ENCODE measurements at regions not wholly inside any gene's neighbourhood (a gene's known extent, or its start where the extent isn't known, plus 50 kb on each side); places are given as distances from the start of the nearest gene placed in this dataset.

DNA sequence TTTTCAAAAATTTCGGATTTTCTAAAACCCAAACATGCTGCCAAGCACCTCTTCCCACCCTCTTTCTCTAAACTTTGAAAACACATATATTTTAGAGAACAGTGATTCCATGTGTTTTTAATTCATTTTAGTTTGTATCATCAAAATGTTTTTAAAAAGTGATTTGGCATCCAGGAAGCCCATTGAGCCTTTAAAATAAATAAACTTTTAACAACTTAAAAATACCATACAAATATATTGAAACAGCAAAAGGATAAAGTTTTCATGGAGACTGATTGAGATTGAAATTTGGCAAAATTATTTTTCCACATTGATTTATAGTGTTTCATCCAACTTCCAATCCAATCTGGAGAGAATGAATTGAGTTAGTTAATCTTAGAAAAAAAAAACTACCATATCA lies 374.7 kb downstream of the CD109 start:
- CTCF ChIA-PET: no interaction called here
- POLR2A ChIA-PET: no interaction called here
- H3K36me3 Mint-ChIP-seq: no peaks in the 10 kb centered on the region
- DNase-seq: no peak
- no peak overlapping the region for H3K27ac Mint-ChIP-seq
- H3K4me3 Mint-ChIP-seq: no peak overlapping the region
- intact Hi-C loops (cut with micrococcal nuclease): no loop called here
- no peaks in the 10 kb centered on the region for H3K4me1 Mint-ChIP-seq (ENCODE audit: low read depth)
- no peaks in the 10 kb centered on the region for H3K9me3 Mint-ChIP-seq
- peaks cover 4% of the 10 kb centered on the region for H3K27me3 Mint-ChIP-seq

DNA sequence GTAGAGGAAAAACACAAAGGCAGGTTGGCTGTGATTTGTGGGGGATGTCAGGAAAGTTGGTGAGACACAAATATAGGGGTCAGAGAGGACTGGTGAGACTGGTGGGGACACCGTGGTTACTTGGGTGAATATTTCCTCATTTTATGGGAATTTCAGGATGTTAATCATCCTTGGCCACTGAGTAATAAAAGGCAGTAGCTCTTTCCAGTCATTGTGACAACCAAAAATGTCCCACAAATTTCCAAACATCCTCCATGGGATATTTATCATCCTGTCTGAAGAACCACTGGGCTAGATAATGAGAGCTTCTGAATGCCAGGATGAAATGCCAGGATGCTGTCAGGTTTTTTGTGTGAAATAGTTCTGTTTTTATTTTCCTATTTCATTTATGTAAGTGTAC lies 374.1 kb downstream of the CD109 start:
- no peak overlapping the region for H3K4me3 Mint-ChIP-seq
- no peaks in the 10 kb centered on the region for H3K9me3 Mint-ChIP-seq
- H3K27ac Mint-ChIP-seq: no peak overlapping the region
- no peaks in the 10 kb centered on the region for H3K4me1 Mint-ChIP-seq (ENCODE audit: low read depth)
- no peaks in the 10 kb centered on the region for H3K36me3 Mint-ChIP-seq
- intact Hi-C loops (cut with micrococcal nuclease): no loop called here
- CTCF ChIA-PET: no interaction called here
- H3K27me3 Mint-ChIP-seq: peaks cover 4% of the 10 kb centered on the region
- POLR2A ChIA-PET: no interaction called here
- no peak for DNase-seq

DNA sequence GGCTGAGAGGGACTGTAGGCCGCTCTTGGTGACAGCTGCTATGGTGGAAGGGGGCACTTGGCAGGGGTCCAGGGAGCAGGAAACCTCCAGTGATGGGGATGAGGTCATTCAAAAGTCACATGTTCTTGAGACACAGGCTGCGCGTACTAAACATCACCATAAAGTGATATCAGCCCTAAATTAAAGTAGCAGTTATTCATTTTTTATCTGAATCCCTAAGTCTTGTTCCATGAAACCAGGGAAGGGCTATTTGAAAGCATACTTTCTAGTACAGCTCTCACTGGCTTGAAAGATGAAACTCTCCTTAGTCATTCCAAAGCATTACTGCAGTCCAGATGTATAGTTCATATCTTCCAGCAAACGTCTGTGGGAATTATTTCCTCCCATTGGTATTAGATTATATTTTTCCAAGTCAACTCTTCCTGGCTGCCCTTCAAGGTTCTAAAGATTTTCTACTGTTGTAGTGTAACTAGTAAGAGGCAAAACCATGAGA lies 373.1 kb downstream of the CD109 start:
- H3K27me3 Mint-ChIP-seq: peaks cover 4% of the 10 kb centered on the region
- POLR2A ChIA-PET: no interaction called here
- intact Hi-C loops (cut with micrococcal nuclease): no loop called here
- H3K4me1 Mint-ChIP-seq (ENCODE audit: low read depth): no peaks in the 10 kb centered on the region
- no peak overlapping the region for H3K27ac Mint-ChIP-seq
- CTCF ChIA-PET: no interaction called here
- H3K4me3 Mint-ChIP-seq: no peak overlapping the region
- no peaks in the 10 kb centered on the region for H3K36me3 Mint-ChIP-seq
- DNase-seq: no peak
- H3K9me3 Mint-ChIP-seq: no peaks in the 10 kb centered on the region

DNA sequence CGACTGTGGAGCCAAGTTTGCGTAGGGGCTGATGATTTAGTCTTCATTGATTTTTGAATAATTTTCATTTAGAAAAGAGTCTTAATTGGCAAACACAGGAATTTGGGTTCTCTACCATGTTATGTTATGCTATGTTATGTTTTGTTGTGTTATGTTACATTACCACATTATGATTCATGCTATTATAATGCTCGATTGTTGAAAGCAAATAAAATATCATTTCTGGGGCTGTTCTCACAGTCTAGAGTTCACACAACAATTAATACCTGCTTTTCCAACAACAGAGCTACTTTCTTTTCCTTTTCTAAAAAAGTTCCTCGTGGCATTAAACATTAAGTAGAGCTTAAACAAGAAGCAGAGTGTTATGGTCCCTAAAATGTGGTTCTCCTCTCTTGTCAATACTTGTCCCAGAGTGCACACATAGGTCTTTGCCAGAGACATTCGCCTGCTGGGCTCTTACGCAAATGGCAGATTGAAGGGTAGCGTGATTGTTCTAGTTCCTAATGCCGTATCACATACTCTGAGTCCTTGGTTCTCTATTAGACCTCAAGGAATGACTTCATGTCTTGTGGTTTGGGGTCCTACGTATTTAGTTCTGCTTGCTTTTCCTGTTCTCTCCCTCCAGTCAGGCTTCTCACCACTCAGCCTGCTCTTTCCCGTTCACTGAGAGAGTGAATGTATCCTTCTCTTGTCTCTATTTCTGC lies 370.3 kb downstream of the CD109 start:
- no peak for DNase-seq
- no peaks in the 10 kb centered on the region for H3K9me3 Mint-ChIP-seq
- POLR2A ChIA-PET: no interaction called here
- intact Hi-C loops (cut with micrococcal nuclease): no loop called here
- CTCF ChIA-PET: interaction anchor here (1.4 kb wide), 1 partner anchor 9 kb away, joined by 3 read pairs; no protein-coding TSS in a partner anchor
- H3K27ac Mint-ChIP-seq: no peak overlapping the region
- peaks cover 4% of the 10 kb centered on the region for H3K27me3 Mint-ChIP-seq
- H3K4me3 Mint-ChIP-seq: no peak overlapping the region
- no peaks in the 10 kb centered on the region for H3K4me1 Mint-ChIP-seq (ENCODE audit: low read depth)
- H3K36me3 Mint-ChIP-seq: no peaks in the 10 kb centered on the region

DNA sequence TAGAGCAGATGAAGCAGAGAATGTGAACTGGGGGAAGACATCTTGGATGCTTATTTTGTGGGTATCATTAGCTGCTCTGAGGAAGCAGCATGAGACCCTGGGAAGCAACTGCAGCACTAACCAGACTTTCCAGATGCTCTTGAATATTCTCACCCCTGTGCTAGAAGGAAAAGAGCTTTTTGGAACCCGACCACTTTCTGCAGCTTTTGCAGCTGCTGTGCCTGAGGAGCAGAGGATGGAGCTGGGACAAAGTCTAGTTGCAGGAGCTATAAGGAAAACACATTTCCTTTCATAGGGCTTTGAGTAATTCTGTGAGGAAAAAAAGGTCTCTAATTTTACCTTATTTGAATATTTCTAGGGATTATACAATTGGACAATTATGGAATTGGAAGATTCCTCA lies 369.7 kb downstream of the CD109 start:
- Mint-ChIP-seq H3K27ac (no peak overlapping the region), H3K27me3 (peaks cover 4% of the 10 kb centered on the region), H3K4me1 (ENCODE audit: low read depth) (no peaks in the 10 kb centered on the region), H3K36me3 (no peaks in the 10 kb centered on the region), H3K9me3 (no peaks in the 10 kb centered on the region), H3K4me3 (no peak overlapping the region)
- intact Hi-C loops (cut with micrococcal nuclease): no loop called here
- ChIA-PET CTCF (interaction anchor here (1.4 kb wide), 1 partner anchor 9 kb away, joined by 3 read pairs; no protein-coding TSS in a partner anchor), POLR2A (no interaction called here)
- no peak for DNase-seq

DNA sequence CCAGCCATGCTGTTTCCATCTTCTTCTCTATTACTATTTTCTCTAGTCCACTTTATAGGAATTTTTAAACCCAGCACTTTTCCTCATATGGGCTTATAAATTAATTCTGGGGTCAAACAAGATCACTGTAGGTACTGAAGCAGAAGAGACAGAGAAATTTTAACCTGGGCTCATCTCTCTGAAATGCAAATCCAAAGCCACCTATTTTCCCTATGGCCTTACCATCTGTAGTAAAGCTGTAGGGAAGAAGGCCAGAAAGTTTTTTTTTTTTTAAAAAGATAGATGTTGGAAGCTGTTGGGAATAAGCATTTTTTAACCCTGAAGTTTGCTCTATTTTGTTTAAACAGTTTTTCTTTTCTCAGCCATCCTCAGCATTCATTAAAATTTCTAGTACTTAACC lies 367.4 kb downstream of the CD109 start:
- intact Hi-C loops (cut with micrococcal nuclease): no loop called here
- Mint-ChIP-seq H3K4me1 (ENCODE audit: low read depth) (no peaks in the 10 kb centered on the region), H3K9me3 (no peaks in the 10 kb centered on the region), H3K36me3 (no peaks in the 10 kb centered on the region), H3K27ac (no peak overlapping the region), H3K4me3 (no peak overlapping the region), H3K27me3 (peaks cover 3% of the 10 kb centered on the region)
- DNase-seq: no peak
- CTCF ChIA-PET: no interaction called here
- POLR2A ChIA-PET: no interaction called here

DNA sequence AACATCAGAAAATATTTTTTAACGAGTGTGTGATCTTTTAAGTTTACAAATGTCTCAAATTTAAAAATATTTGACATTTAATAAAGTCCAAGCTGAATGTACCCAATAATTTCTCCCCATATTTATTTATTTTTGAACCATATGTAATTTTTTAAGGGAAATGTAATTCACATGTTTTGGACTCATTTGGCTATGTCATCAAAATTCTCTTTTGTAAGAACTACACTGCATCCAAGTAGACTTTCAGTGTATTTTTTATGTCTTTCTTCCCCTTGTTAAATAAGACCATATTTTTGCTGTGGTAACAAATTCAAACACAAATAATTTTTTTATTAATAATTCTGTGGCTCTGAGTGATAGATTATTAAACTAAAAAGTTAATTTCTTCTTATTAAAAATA lies 365.2 kb downstream of the CD109 start:
- Mint-ChIP-seq H3K27ac (no peak overlapping the region), H3K36me3 (no peaks in the 10 kb centered on the region), H3K9me3 (no peaks in the 10 kb centered on the region), H3K4me3 (no peak overlapping the region), H3K4me1 (ENCODE audit: low read depth) (no peaks in the 10 kb centered on the region), H3K27me3 (no peaks in the 10 kb centered on the region)
- intact Hi-C loops (cut with micrococcal nuclease): no loop called here
- DNase-seq: no peak
- POLR2A ChIA-PET: no interaction called here
- CTCF ChIA-PET: no interaction called here

DNA sequence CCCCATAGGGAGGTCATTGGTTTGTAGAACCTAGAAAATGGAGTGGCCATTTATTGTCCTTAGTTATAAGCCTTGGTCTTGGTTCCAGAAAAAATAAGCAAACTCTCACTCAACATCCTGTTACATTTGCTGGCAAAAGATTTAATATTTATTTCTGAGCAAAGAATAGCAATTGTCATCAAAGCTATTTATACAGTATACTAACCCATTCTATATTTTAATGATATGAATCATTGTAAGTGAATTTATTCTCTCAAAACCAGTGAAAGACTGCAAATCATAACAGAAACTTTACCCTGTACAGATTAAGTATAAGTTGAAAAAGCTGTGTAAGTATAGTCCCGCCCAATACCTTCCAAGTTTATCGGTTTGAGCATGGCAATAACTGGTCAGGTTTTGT lies 364.4 kb downstream of the CD109 start:
- ChIA-PET CTCF (interaction anchor here (1.5 kb wide), 1 partner anchor 31 kb away, joined by 3 read pairs; no protein-coding TSS in a partner anchor), POLR2A (no interaction called here)
- Mint-ChIP-seq H3K27me3 (no peaks in the 10 kb centered on the region), H3K27ac (no peak overlapping the region), H3K4me1 (ENCODE audit: low read depth) (no peaks in the 10 kb centered on the region), H3K9me3 (no peaks in the 10 kb centered on the region), H3K36me3 (no peaks in the 10 kb centered on the region), H3K4me3 (no peak overlapping the region)
- intact Hi-C loops (cut with micrococcal nuclease): no loop called here
- DNase-seq: no peak

DNA sequence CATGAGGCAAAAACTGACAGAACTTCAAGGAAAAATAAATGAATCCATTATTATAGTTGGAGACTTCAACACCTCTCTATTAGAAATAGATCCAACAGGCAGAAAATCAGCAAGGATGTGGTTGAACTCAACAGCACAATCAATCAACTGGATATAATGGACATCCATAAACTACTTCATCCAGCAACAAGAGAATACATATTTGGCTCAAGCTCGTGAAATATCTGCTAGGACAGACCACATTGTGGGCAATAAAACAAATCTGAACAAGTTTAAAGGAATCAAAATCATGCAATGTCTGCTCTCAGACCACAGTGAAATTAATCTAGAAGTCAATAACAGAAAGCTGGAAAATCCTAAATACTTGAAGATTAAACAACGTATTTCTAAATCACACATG lies 362.6 kb downstream of the CD109 start:
- POLR2A ChIA-PET: no interaction called here
- intact Hi-C loops (cut with micrococcal nuclease): no loop called here
- Mint-ChIP-seq H3K4me3 (no peak overlapping the region), H3K27ac (no peak overlapping the region), H3K27me3 (no peaks in the 10 kb centered on the region), H3K4me1 (ENCODE audit: low read depth) (no peaks in the 10 kb centered on the region), H3K9me3 (no peaks in the 10 kb centered on the region), H3K36me3 (no peaks in the 10 kb centered on the region)
- no peak for DNase-seq
- CTCF ChIA-PET: no interaction called here

DNA sequence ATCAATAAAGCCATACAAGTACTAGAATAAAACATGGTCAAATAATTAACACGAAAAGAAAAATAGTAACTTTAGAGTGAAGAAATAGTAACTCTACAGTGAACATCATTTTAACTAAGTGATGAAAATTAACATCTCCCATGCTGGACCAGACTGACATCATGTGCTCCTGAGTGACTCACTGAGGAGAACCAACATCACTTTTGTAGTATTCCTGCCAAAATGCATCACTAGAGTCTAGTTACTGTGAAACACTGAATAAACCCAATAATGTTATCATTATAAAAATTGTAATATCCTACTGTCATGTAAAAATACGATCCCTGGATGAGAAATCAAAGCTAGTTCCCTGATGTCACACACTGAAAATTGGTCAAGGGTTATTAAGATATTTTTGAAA lies 361.3 kb downstream of the CD109 start:
- Mint-ChIP-seq H3K4me3 (no peak overlapping the region), H3K4me1 (ENCODE audit: low read depth) (no peaks in the 10 kb centered on the region), H3K27ac (no peak overlapping the region), H3K9me3 (no peaks in the 10 kb centered on the region), H3K36me3 (no peaks in the 10 kb centered on the region), H3K27me3 (no peaks in the 10 kb centered on the region)
- CTCF ChIA-PET: no interaction called here
- no peak for DNase-seq
- POLR2A ChIA-PET: no interaction called here
- intact Hi-C loops (cut with micrococcal nuclease): no loop called here

DNA sequence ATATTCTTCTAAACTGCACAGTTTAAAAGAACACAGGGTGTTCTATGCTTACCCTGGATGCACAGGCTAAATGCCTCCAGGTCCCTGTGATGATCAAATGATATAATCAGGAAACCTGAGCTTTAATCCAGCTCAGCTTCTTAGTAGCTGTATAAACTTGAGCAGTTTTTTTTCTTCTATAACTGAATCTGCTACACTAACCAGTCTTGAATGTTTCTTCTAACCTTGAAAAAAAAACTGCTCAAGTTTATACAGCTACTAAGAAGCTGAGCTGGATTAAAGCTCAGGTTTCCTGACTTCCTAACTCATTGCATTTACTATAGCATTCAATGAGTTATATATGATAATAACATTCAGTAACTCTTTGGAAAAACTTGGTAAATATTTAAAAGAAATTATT lies 358.2 kb downstream of the CD109 start:
- no peaks in the 10 kb centered on the region for H3K27me3 Mint-ChIP-seq
- no peaks in the 10 kb centered on the region for H3K36me3 Mint-ChIP-seq
- POLR2A ChIA-PET: no interaction called here
- H3K9me3 Mint-ChIP-seq: no peaks in the 10 kb centered on the region
- intact Hi-C loops (cut with micrococcal nuclease): no loop called here
- H3K4me3 Mint-ChIP-seq: no peak overlapping the region
- H3K4me1 Mint-ChIP-seq (ENCODE audit: low read depth): no peaks in the 10 kb centered on the region
- CTCF ChIA-PET: no interaction called here
- DNase-seq: no peak
- H3K27ac Mint-ChIP-seq: no peak overlapping the region

DNA sequence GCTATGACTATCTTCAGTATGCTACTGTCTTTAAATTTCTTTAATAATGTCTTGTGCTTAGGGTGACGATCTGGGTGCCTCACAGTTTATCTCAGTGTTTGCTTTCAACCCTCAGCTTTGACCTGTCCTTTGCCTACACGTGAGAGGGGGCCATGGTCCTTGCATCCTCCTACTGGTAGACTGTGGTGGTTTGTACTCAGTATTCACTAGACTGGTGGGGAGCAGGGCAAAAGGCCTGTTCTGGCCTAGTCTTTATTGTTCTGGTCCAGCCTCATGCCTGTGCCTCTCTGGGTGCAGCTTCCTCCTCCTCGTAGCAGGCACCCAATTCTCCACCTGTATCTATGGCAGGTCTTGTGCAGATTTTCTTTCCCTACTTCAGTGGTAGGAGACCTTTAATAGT lies 354.9 kb downstream of the CD109 start:
- H3K27me3 Mint-ChIP-seq: no peaks in the 10 kb centered on the region
- no peak for DNase-seq
- ChIA-PET CTCF (no interaction called here), POLR2A (no interaction called here)
- H3K36me3 Mint-ChIP-seq: no peaks in the 10 kb centered on the region
- H3K4me3 Mint-ChIP-seq: no peak overlapping the region
- intact Hi-C loops (cut with micrococcal nuclease): no loop called here
- H3K9me3 Mint-ChIP-seq: no peaks in the 10 kb centered on the region
- no peak overlapping the region for H3K27ac Mint-ChIP-seq
- H3K4me1 Mint-ChIP-seq (ENCODE audit: low read depth): no peaks in the 10 kb centered on the region

DNA sequence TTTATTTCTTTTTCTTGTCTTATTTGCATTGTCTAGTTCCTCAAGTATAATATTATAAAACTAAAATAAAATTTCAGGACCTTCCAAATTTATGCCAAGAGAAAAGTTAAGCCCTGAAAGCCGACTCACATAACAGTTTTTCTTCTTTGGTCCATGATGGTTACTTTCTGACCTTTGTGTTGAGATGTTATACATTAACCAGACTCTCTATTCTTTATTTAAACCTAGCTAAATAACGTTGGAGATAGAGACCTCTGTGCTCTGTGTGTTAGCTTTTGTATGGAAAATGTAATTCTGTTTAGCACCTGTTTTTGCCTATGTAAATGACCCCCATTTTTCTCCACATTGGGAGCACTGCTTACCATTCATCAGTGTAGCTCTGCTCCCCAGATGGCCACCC lies 352.4 kb downstream of the CD109 start:
- H3K9me3 Mint-ChIP-seq: no peaks in the 10 kb centered on the region
- no peaks in the 10 kb centered on the region for H3K27me3 Mint-ChIP-seq
- no peak overlapping the region for H3K4me3 Mint-ChIP-seq
- ChIA-PET CTCF (no interaction called here), POLR2A (no interaction called here)
- intact Hi-C loops (cut with micrococcal nuclease): no loop called here
- no peak for DNase-seq
- H3K27ac Mint-ChIP-seq: no peak overlapping the region
- H3K4me1 Mint-ChIP-seq (ENCODE audit: low read depth): no peaks in the 10 kb centered on the region
- H3K36me3 Mint-ChIP-seq: no peaks in the 10 kb centered on the region

All from activated CD4-positive, alpha-beta memory T cell treated with anti-CD3 and anti-CD28 coated beads for 36 hours (primary cell).